H1 (cell line): ENCODE measurements at regions not wholly inside any gene's neighbourhood (a gene's known extent, or its start where the extent isn't known, plus 50 kb on each side); places are given as distances from the start of the nearest gene placed in this dataset.

Source experiments
- ATF3 ChIP-seq: IDR thresholded peaks from 2 replicates; pipeline ENCODE4 v1.6.1; 2011; ENCODE audit warnings: low read depth, mild to moderate bottlenecking, low read length; ENCODE audit not compliant: insufficient read depth
- CBX8 ChIP-seq: fragments of 300-800, 300-1000 bp; sonication (generic); IDR thresholded peaks from 2 replicates; pipeline ENCODE4 v1.7.1; 2016; ENCODE audit warnings: low read depth, low read length, borderline replicate concordance
- KDM4A ChIP-seq: IDR thresholded peaks from one replicate; pipeline ENCODE4 v1.7.1; 2012; ENCODE audit warnings: low read depth, mild to moderate bottlenecking, moderate library complexity, low read length, inconsistent platforms; ENCODE audit not compliant: severe bottlenecking
- POU5F1 ChIP-seq: IDR thresholded peaks from 2 replicates; pipeline ENCODE4 v1.6.1; 2011; ENCODE audit warnings: low read depth, mild to moderate bottlenecking, low read length, moderate library complexity

GRCh38 chr14:84819528-84819927 is 710.4 kb upstream of the FLRT2 start (continued):
- TF ChIP-seq CBX8 (no peak), ATF3 (no peak), KDM4A (no peak), POU5F1 (no peak)
- TF ChIP-seq, all 59 proteins: peak for 0
